Glutamatergic neuron (in vitro differentiated cells): ENCODE measurements at regions not wholly inside any gene's neighbourhood (a gene's known extent, or its start where the extent isn't known, plus 50 kb on each side); places are given as distances from the start of the nearest gene placed in this dataset.

Source experiments
- DNase-seq: peaks from one replicate; pipeline ENCODE4 v3.0.0; 2022
- H3K27ac Mint-ChIP-seq: one replicate; pipeline ENCODE4 v1.8.0; 2020; ENCODE audit warnings: mild to moderate bottlenecking, mixed read lengths, inconsistent platforms; ENCODE audit not compliant: unreplicated experiment
- H3K27me3 Mint-ChIP-seq: one replicate; pipeline ENCODE4 v1.8.0; 2020; ENCODE audit warnings: mild to moderate bottlenecking, moderate library complexity, mixed read lengths, inconsistent platforms; ENCODE audit not compliant: unreplicated experiment
- H3K36me3 Mint-ChIP-seq: one replicate; pipeline ENCODE4 v1.8.0; 2020; ENCODE audit warnings: mild to moderate bottlenecking, mixed read lengths, inconsistent platforms; ENCODE audit not compliant: unreplicated experiment
- H3K4me1 Mint-ChIP-seq: one replicate; pipeline ENCODE4 v1.8.0; 2020; ENCODE audit warnings: mild to moderate bottlenecking, low read depth, mixed read lengths, inconsistent platforms; ENCODE audit not compliant: unreplicated experiment
- H3K4me3 Mint-ChIP-seq: one replicate; pipeline ENCODE4 v1.8.0; 2020; ENCODE audit warnings: mild to moderate bottlenecking, mixed read lengths, inconsistent platforms; ENCODE audit not compliant: unreplicated experiment
- H3K9me3 Mint-ChIP-seq: one replicate; pipeline ENCODE4 v1.8.0; 2020; ENCODE audit warnings: mild to moderate bottlenecking, moderate library complexity, mixed read lengths, inconsistent platforms; ENCODE audit not compliant: unreplicated experiment
- TF ChIP-seq, protein P1 (sequence below): fragments of 200-600 bp; sonication (generic); IDR thresholded peaks from one replicate; pipeline ENCODE4 v1.5.0; 2021; ENCODE audit not compliant: partially characterized antibody, unreplicated experiment

DNA sequence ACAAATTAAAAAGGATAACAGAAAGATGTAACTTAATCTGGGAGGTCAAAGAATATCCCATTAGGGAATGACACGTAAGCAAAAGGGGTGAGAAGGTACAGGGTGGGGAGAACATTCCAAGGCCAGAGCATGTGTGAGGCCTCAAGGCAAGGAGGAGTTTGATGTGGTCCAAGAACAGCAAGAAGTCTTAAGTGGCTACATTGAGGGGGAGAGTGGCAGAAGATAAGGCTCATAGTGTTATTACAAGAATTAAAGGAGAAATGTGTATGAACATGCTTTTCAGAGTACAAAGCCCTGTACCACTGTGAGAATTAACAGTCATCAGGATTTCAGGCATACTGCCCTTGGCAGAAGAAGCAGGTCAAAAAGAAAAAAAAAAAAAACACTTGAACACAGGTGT, 174.4 kb upstream of the ERBB4 start:
- Mint-ChIP-seq H3K4me1 (no peaks in the 10 kb centered on the region), H3K36me3 (no peaks in the 10 kb centered on the region), H3K27me3 (peaks cover 2% of the 10 kb centered on the region), H3K9me3 (no peaks in the 10 kb centered on the region), H3K4me3 (no peak overlapping the region), H3K27ac (no peak overlapping the region)
- TF ChIP-seq, protein P1, sequence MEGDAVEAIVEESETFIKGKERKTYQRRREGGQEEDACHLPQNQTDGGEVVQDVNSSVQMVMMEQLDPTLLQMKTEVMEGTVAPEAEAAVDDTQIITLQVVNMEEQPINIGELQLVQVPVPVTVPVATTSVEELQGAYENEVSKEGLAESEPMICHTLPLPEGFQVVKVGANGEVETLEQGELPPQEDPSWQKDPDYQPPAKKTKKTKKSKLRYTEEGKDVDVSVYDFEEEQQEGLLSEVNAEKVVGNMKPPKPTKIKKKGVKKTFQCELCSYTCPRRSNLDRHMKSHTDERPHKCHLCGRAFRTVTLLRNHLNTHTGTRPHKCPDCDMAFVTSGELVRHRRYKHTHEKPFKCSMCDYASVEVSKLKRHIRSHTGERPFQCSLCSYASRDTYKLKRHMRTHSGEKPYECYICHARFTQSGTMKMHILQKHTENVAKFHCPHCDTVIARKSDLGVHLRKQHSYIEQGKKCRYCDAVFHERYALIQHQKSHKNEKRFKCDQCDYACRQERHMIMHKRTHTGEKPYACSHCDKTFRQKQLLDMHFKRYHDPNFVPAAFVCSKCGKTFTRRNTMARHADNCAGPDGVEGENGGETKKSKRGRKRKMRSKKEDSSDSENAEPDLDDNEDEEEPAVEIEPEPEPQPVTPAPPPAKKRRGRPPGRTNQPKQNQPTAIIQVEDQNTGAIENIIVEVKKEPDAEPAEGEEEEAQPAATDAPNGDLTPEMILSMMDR = no peak
- no peak for DNase-seq

DNA sequence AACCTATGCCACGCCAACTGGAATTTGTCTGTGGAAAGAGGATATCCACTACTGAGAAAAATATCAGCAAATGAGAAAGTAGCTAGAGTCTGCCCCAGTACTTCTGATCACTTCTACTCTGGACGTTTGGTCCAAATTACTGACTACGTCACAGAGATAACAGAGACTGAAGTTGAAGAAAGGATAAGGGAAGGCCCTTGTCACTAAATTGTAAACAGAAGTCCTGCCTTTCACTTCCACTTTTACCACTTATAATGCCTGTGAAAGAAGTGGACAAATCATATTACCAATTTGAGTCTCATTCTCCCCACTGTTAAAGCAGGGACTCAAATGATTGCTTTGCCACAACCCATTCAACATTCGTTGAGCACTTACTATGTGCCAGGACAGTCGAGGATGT, 173.9 kb upstream of the ERBB4 start:
- DNase-seq = no peak
- TF ChIP-seq, protein P1 = no peak
- Mint-ChIP-seq H3K4me3 (no peak overlapping the region), H3K27me3 (peaks cover 2% of the 10 kb centered on the region), H3K36me3 (no peaks in the 10 kb centered on the region), H3K9me3 (no peaks in the 10 kb centered on the region), H3K27ac (no peak overlapping the region), H3K4me1 (no peaks in the 10 kb centered on the region)

DNA sequence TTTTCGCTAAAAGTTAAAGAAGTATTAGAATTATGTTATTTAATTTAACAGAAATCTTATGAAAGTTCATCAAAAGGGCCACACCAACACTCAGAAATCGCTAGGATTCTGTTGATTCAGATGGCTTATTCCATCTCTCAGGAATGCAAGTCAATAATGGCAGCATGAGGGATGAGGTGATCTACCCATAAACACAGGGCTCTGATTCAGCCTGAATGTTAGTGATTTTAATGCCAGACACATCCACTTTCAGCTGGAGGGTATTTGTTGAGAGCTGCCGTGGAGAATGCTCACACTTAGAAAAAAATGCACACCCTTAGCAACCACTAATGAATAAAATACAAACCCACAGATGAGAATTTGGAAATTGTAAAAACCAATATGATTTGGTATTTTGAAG, 173.3 kb upstream of the ERBB4 start:
- Mint-ChIP-seq H3K27ac (no peak overlapping the region), H3K36me3 (no peaks in the 10 kb centered on the region)

DNA sequence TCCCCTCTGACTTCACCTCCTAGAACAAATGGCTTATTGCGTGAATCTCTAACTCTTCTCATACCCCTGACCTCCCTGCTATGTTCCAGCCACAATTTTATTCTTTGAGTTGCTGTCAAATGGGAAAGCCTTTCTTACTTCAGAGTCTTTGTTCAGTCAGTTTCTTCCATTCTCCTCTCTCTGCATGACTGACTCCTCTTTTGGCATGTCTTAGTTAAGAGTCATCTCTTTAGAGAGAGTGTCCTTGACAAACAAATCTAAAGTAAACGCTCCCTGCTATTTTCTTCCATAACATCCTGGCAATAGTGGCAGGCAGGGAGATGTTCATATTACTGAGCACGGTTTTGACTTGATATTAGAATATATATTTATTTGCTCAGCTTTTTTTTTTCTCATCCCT, 170.7 kb upstream of the ERBB4 start:
- no peak overlapping the region for H3K27ac Mint-ChIP-seq
- no peaks in the 10 kb centered on the region for H3K4me1 Mint-ChIP-seq
- DNase-seq = no peak
- H3K4me3 Mint-ChIP-seq = no peak overlapping the region
- H3K27me3 Mint-ChIP-seq = peaks cover 2% of the 10 kb centered on the region
- TF ChIP-seq, protein P1 = no peak
- no peaks in the 10 kb centered on the region for H3K36me3 Mint-ChIP-seq
- no peaks in the 10 kb centered on the region for H3K9me3 Mint-ChIP-seq

More for the DNA sequence above, 173.3 kb upstream of the ERBB4 start:
- TF ChIP-seq, protein P1 = no peak
- DNase-seq = no peak
- H3K9me3 Mint-ChIP-seq = no peaks in the 10 kb centered on the region
- peaks cover 2% of the 10 kb centered on the region for H3K27me3 Mint-ChIP-seq
- H3K4me3 Mint-ChIP-seq = no peak overlapping the region
- no peaks in the 10 kb centered on the region for H3K4me1 Mint-ChIP-seq

DNA sequence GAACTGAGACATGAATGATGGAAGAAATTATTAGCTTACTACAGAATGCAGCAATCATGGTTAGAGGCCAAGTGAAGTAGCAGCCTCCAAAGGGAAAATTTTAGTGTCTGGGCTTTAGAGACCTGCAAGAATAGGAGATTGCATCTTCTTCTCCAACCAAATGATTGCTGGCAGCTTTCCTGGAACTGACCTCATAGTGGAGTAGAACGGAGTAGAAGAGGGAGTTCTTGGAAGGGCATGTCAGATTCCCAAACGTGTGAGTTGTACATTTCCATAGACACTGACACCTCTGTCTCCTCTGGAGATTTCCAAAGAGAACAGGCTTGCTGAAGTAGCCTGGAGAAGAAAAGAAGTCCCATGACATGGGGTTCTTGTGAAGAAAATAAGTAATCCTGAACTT, 169.8 kb upstream of the ERBB4 start:
- no peaks in the 10 kb centered on the region for H3K36me3 Mint-ChIP-seq
- no peak overlapping the region for H3K27ac Mint-ChIP-seq

More for the DNA sequence above, 169.8 kb upstream of the ERBB4 start:
- Mint-ChIP-seq H3K4me3 (no peak overlapping the region), H3K27me3 (peaks cover 2% of the 10 kb centered on the region), H3K4me1 (no peaks in the 10 kb centered on the region), H3K9me3 (no peaks in the 10 kb centered on the region)
- no peak for DNase-seq
- TF ChIP-seq, protein P1 = no peak
